ENCODE measurements at regions not wholly inside any gene's neighbourhood (a gene's known extent, or its start where the extent isn't known, plus 50 kb on each side); places are given as distances from the start of the nearest gene placed in this dataset.

GRCh38 chr21:17197996-17198395, 314.8 kb upstream of the CXADR start:
- TF ChIP-seq CTCF (conservative IDR thresholded peaks at IDR 0.05; ENCODE audit: low read depth, low read length) (no peak), EZH2 (IDR thresholded peaks at IDR 0.05; ENCODE audit: borderline replicate concordance, low read depth, low read length, poor library complexity, severe bottlenecking) (no peak)

Data from A673 (cell line).